Stimulated activated CD8-positive, alpha-beta memory T cell treated with anti-CD3 and anti-CD28 coated beads, Interleukin-15, amount 100 ng/mL, for 4 hours (primary cell): ENCODE measurements at regions not wholly inside any gene's neighbourhood (a gene's known extent, or its start where the extent isn't known, plus 50 kb on each side); places are given as distances from the start of the nearest gene placed in this dataset.
"Not testable (repeated sequence)": the region's sequence is repeated elsewhere in the genome, so short reads cannot be mapped to it uniquely, and the experiment has no call there.

Experiments used
- DNase-seq, 2 donors: peaks; one replicate each; pipeline ENCODE4 v3.0.0-alpha.2; 2020; ENCODE audit warnings: low read depth in 2 of 2

DNA sequence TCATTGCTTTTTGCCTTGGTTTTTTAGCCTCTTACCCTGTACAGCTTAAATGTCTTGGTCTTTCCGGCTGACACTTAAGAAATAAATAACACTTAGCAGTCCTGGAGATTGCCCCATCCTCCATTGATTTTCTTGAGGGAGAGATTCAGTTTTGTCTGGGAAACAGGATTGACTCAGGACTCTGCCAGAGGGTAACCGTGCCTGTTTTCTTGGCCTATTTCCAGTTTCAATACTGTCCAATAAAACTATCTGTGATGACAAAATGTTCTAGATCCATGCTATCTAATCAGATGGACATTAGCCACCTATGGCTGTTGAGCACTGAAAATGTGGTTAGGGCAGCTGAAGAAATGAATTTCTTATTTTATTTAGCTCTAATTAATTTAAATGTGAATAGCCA lies 216.1 kb downstream of the DUSP10 start:
- no peak for DNase-seq

DNA sequence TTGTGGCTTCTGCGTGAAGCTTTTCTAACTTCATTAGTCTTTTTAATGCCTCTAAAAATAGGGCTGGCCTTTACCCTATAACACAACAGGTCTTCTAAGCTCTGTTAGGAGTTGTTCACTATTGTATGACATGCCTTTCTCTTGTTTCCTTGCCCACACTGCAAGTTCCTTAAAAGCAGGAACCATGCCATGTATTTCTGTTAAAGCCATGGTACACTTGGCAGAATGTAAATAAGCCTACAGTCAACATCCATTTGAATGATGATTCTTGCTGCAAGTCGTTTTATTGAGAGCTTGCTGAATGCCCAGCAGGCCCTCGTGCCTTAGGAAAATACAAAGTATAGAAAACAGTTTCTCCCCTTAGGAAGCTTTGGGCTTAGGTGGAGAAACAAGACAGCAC lies 214.6 kb downstream of the DUSP10 start:
- no peak for DNase-seq

DNA sequence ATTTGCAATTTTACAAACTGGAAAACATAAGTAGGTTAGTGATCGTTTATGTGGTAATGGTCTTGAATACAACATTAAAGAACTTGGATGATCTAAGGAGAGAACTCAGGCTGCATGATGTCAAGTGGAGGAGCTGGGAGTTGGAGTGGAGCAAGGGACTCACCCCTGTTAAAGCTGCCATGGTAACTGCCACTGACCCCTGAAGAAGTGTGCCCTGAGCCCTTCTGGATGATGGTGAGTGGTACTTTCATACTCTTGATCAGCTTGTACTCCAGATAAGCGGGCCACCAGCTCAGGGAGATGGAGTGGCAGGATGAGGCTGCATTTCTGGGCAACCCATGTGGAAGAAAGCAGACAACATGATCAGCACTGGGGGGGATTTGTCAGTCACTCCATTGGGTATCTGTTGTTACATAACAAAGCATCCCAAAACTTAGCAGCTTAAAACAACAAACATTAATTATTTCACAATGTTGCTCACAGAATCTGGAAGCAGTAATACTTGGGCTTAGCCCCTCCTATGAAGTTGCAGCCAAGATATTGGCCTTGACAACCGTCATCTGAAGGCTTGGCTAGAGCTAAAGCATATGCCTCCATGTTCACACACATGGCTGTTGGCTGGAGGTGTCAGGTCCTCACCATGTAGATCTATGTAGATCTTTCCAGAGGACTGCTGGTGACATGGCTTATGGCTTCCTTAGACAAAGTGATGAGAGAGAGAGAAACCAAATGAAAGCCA lies 213.8 kb downstream of the DUSP10 start:
- DNase-seq, result no peak

DNA sequence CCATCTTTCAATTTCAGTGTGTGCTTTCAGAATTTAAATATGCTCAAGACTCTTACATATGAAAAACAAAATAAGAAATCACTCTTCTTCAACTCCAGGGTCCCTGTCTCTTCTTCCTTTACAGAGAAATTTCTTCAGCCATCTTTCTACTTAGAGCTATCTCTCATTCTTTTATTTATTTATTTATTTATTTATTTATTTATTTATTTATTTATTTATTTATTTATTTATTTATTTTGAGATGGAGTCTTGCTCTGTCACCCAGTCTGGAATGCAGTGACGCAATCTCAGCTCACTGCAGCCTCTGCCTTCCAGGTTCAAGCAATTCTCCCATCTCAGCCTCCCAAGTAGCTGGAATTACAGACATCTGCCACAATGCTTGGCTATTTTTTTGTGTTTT lies 211.7 kb downstream of the DUSP10 start:
- DNase-seq, result not testable (repeated sequence)

DNA sequence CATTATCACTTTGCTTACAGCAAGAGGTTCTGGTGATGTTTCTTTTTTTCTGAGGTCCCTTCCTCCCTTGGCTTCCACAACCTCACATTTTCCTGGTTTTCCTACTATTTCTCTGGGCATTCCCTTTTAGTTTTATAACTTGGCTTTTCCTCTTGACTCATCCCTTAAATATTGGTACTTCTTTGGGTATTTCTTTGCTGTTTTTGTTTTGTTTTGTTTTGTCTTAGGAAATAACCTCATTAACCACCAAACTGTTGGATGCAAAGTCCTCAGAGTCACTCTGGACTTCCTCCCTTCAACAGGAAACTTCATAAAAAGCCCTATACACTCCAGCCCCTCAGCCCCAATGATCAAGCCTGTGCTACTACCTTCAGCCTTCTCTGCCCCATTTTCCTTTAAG lies 211.1 kb downstream of the DUSP10 start:
- DNase-seq, result no peak

DNA sequence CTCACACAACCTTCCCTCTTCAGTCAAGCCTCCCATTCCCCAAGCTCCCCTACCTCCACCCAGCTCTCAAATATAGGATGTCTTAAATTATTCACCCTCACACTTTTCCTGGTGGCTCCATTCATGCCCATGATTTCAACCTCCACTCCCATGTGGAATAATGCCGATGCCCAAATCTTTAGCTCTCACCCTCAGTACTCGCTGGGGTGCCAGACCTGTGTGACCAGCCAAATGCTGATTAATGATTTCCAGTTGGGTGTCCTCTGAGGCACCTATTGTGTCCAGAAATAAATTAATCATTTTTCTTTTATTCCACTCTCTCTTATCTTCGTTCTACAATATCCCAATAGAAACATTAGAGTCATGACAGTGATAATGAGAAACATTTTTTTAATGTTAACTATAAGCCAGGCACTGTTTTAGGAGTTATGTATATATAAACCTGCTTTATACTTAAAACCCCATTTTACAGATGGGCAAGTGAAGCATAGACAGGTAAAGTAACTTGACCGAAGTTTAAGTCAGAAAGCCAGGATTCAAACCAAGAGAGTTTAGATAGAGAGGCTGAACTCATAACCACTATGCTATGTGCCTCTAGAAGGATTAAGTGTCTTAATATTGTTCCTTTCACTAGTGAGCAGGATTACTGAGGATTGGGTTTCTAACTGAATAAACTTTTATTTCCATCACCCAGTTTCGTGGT lies 209.7 kb downstream of the DUSP10 start:
- no peak for DNase-seq

DNA sequence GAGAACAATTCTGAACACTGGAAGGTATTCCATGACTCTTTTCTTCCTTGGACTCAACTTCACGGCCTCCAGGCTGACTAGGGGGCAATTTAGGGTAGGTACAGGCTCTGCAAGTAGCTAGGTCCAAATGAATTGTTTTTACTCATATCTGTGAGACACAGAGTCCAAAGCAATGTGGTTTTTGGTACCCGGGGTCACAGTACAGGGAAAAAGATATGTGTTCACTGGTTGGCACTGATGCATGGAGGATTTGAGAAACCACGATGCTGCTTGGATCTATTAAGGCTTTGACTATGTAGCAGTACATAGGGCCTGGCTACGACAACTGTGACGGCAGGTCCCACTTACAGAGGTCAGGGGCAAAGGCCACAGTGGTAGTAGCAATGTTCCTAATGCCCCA lies 200.6 kb downstream of the DUSP10 start:
- no peak for DNase-seq

DNA sequence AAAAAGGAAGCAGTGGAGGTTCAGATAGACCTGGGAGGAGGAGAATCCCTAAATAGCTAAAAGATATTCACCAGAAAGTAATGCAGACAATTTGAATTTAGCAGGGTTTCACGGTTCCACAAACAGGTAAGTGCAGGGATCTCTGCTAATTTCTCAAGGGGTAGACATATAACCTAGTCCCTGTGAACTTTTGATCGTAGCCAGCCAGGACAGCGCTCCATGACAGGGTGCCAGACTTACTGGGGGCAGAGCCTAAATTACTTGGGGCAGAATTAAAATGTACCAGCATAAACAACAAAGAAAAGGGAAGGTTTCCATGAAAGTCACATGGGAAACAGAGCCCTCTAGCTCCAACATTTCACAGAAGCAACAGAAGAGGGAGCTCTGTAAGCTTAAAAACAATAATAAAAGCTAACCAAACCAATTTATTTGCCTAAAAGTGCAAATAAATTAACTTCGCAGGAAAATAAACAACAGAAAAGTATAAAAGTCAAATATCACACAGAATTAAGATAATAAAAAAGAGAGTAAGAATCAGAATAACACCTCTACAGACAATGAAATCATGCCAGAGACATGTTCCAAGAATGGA lies 198.3 kb downstream of the DUSP10 start:
- DNase-seq, result no peak

DNA sequence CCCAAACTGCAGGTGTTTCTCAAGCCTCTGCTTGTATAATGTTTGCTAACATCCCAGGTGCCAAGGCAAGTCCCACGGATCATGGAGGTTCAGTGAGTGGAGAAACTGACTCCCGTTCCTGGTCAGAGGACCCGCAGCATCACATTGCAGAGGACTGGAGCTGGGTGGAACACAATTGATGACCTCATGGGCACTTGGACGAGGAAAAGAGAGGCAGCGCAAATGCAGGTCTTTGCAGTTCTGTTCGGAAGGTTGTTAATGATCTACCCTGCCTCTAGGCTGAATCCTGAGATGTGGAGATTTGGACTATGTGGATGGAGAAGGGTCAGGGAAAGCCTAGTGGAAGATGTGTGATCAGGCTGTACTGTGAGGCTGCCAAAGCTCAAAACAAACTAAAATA lies 192.9 kb downstream of the DUSP10 start:
- DNase-seq, result no peak

DNA sequence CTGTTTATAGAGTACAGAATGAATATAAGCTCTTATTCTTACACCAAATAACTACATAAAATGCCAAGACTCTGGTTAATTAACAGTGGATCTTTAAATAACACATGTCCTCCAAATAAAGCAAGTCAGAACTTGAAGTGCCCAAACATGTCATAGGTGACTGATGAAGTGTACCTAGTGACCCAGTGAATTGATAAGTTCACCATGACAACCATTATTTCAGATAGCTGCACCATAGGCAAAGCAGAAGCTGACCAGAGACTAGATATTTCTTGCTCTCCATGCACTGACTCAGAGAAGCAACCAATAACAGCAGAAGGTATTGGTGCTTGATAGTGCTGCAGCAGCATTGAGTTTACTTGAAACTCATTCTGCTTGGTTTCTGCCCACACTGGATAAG lies 192.1 kb downstream of the DUSP10 start:
- DNase-seq, result no peak

DNA sequence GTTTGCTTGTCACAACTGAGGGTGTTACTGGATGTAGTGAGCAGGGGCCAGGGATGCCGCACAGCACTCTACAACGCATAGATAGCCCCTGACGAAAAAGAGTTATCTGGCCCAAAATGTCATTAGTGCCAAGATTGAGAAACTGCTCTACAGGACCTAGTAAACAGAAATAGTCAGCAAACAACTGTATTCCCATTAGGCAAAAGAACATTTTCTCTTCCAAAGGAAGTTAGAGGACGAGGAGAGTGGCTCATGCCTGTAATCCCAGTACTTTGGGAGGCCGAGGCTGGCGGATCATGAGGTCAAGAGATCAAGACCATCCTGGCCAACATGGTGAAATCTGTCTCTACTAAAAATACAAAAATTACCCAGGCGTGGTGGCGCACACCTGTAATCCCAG lies 189.1 kb downstream of the DUSP10 start:
- DNase-seq, result not testable (repeated sequence)

DNA sequence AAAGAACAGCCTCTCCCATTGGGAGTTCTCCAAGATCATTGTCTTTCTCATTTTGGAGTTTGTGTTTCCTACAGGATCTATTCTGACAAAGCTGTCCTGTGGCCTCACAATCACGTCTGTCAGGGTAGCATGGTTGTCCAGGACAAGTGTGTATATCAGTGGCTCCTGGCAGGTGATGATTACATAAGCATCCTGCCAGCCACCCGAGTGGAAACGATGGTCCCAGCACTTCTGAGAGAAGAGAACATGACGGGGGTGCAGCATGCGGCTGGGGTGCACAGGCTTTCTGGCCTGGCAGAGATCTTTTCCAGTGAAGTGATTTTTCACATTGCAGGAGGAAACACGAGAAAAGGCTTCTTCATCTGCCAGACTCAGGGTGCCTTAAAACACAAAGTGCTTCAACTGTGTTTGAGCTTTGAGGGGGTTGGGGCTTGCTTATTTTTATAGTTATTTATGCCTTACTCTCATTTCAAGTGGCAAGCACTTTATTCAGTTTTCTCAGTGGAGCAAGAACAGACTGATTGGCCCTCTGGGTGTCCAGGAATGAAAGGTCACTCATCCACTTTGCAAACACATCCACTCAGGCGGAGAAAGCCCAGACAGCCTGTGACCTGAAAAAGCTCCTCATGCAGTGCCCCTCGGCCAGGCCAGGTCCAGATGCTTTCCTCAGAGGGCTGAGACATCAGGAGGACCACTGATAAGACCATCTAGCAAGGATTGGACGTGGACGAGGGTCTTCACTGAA lies 186.0 kb downstream of the DUSP10 start:
- no peak for DNase-seq

DNA sequence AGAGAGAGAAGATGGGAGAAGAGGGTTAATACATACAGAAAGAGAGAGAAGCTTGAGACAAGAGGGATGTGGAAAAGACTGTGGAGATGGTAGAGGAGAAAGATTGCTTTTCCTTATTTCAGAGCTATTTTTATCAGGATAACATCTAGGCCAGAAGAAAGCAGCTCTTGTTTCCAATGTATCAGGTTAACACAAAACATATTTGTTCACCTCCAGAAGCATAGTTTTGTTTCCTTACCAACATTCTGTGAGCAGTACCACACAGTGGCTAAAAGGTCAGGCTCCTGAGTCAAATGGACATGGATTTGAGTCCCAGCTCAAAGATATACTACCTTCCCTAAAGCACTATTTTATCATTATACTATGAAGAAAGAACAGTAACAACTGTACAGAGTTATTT lies 185.5 kb downstream of the DUSP10 start:
- DNase-seq, result no peak

DNA sequence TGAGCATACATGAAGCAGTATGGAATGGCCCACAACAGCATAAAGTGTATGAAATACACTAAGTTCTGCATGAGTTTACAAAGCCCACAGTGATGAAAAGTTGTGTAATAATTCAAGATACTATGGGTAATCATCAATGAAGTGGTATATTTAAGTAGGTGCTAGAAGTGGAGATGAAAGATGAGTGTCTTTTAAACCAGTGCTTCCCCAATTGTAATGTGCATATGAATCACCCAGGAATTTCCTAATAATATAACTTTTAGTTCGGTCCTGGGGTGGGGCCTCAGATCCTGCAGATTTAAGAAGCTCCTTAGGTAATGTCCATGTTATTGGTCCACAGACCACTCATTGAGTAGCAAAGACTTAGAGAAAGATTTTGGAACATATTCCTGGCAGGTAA lies 184.9 kb downstream of the DUSP10 start:
- DNase-seq, result no peak

DNA sequence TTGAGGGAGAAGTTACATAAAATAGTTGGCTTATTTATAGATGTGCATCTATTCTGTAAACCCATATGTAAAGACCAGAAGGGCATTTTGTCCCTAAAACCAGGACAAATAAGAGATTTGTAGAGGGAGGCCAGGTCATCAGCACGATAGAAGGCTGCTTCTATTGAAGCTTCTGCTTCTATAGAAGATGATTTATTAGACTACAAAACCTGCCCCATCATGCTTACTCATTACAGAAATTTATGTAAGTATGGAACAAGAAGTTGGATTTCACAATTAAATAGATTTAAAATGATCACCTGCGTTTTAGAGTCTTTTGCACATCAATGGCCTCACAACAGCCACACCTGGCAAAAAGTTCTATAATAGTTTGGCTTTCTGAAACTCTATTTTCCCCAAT lies 183.5 kb downstream of the DUSP10 start:
- DNase-seq, result no peak

DNA sequence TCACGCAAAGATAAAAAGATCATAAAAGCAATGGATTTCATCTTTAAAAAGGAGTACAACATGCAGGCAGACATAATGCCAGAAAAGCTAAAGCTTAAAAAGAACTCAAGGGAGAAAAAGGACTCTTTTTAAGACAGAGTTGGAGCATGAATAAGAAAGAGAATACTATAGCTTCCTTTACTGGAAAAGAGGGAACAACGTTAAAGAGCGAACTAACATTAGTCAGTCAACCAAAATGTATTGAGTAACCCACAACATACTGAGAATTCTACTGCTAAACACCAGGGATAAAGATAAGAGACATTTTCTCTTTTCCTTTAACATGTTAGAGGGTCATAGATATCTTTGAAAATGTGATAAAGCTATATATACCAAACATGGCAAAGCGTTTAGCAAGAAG lies 182.0 kb downstream of the DUSP10 start:
- no peak for DNase-seq

DNA sequence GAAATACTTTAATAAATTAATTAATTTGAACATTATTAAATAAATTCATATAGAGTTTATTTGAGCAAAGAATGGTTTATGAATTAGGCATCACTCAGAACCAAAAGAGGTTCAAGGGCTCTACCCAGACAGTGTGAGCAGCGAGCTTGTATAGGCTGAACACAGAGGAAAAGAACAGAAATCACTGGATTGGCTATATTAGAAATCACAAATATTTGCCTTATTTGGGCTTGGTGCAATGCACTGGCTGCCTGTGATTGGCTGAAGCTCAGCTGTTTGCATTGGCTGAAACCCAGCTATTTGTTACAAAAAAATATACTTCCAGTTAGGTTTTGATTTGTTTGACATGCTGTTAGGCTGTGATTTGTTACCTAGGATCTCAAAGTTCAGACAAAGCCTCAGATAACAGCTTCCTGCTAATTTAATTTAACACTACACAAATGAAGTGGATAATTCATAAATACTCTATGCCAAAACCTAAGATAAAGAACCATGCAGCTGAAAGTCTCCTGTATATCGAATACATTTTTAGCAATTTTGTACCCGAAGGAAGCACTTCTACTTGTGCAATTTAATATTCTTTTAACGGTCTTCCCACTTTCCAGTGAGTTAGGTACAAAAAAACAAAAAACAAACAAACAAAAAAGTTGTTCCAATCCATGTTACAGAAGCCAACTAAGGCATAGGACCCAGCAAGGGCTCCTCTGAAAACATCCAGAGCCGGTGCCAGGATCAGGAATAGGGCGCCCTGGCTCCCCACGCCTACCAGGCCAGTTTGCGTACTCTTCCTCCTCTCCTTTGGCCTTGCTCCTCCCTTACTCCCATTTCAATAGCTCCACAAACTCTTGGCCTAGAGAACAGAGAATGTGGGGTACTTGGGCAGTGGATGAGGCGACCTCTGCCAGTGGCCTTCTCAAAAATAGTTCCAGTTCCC lies 179.1 kb downstream of the DUSP10 start:
- DNase-seq, result no peak

DNA sequence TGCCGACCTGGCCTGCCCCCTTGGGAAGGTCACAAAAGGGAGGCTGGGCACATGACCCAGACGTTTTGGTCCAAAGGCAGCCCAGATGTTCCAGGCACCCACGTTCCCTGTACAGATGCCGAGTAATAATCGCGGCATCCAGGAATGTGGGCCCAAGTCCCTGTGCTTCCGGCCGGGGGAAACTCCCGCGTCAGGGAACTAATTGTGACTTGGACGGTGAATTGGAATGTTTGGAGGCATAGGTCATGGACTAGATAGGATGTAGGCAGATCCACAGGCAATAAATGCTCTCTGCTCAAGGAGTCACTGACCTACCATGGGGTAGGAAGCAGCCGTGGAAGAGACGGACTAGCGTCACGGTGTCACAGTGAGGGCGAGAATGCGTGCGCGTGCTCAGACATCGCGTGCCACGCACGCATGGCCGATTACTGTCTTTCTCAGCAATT lies 178.4 kb downstream of the DUSP10 start:
- no peak for DNase-seq

DNA sequence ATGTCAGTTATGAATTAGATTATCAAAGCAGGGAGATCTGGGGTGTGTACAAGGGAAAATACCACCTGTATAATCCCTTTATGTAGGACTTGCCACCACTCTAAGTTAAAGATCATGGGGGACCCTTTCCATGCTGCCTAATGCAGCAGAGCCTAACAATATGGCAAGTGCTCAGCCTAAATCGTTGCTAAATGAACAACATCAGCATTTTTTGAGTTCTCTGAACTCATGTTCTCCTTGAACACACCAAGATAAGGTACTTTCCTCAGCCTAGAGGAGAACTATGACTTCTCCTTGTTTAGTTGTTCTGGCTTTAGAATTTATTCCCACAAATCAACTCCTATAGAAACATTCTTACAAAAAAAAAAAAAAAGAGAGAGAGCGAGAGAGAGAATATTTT lies 177.0 kb downstream of the DUSP10 start:
- DNase-seq, result no peak

DNA sequence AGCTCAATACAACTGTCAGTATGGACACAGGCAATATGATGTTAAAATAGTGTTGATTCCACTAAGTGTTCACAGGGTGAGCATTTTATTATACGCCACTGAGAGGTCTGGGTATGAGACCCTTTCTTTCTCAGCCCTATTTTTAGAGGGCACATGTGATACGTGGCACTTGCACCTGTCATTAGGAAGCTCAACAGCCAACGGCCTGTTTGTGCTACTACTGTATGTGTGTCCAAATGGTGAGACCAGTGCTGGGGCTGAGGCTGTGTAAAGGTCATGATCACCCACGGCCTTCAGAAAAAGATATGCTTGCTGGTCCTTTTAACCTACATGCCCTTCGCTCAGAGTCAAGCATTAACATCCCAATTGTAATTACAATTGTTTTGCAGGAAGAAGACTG lies 176.2 kb downstream of the DUSP10 start:
- no peak for DNase-seq

DNA sequence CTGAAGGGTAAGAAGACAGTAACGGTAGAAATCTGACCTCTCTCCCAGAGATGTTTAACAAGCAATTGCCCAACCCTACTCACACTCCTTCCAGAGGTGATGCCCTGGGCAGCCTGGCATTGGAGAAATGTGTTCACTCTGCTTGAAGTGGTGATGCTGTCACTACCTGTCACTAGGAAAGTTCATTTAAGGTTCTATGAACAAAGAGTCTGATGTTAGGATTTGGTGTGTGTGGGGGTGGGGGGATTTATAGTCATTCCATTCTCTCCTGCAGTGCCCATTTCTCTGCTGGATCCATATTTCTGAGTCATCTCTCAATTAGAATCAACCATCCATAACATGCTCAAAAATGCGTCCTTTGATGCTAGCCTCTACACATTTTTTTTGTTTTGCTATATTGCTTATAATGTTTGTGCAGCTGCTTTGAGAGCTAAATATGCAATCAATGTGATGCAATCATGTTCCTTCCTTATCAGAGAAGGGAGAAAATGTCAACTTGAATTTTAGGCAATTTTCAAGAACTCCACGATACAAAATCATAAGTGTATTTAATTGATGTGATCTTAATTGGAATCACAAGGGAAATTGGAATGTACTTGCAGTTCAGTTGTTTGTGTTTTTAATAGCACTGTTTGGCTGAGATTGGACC lies 173.9 kb downstream of the DUSP10 start:
- DNase-seq, result no peak
